Hepatocyte (in vitro differentiated cells): ENCODE measurements at regions not wholly inside any gene's neighbourhood (a gene's known extent, or its start where the extent isn't known, plus 50 kb on each side); places are given as distances from the start of the nearest gene placed in this dataset.

Experiments
- CTCF ChIP-seq: fragments of 200-600 bp; sonication (generic); IDR thresholded peaks from 2 replicates; pipeline ENCODE4 v1.5.1; 2016; ENCODE audit warnings: antibody characterized with exemption, mild to moderate bottlenecking; ENCODE audit not compliant: poor library complexity
- EZH2 ChIP-seq: fragments of 200-600 bp; sonication (generic); IDR thresholded peaks from 2 replicates; pipeline ENCODE4 v1.6.1; 2016; ENCODE audit warnings: antibody characterized with exemption, mild to moderate bottlenecking, borderline replicate concordance

GRCh38 chr4:180084561-180084960 is 2158.6 kb upstream of the TENM3 start:
- no peak for TF ChIP-seq CTCF
- no peak for TF ChIP-seq EZH2
